ENCODE measurements at regions not wholly inside any gene's neighbourhood (a gene's known extent, or its start where the extent isn't known, plus 50 kb on each side); places are given as distances from the start of the nearest gene placed in this dataset.
"Not testable (repeated sequence)": the region's sequence is repeated elsewhere in the genome, so short reads cannot be mapped to it uniquely, and the experiment has no call there.

GRCh38 chr6:57708061-57708460 is 390.6 kb downstream of the PRIM2 start:
- DNase-seq (ENCODE audit: low spot score), result not testable (repeated sequence)

- not testable (repeated sequence) for DNase-seq (ENCODE audit: low spot score)
These were observed 405.1 kb downstream of the PRIM2 start for GRCh38 chr6:57722546-57722945.

- DNase-seq (ENCODE audit: low spot score), result not testable (repeated sequence)
These were observed 406.5 kb downstream of the PRIM2 start for GRCh38 chr6:57723815-57724401.

- DNase-seq (ENCODE audit: low spot score), result not testable (repeated sequence)
These were observed 412.0 kb downstream of the PRIM2 start for GRCh38 chr6:57729407-57729806.

- not testable (repeated sequence) for DNase-seq (ENCODE audit: low spot score)
These were observed 413.3 kb downstream of the PRIM2 start for GRCh38 chr6:57730726-57731125.

GRCh38 chr6:57747716-57748115 is 430.3 kb downstream of the PRIM2 start:
- not testable (repeated sequence) for DNase-seq (ENCODE audit: low spot score)

GRCh38 chr6:57759850-57760249 is 442.4 kb downstream of the PRIM2 start:
- DNase-seq (ENCODE audit: low spot score), result not testable (repeated sequence)

GRCh38 chr6:57792720-57793397 is 475.4 kb downstream of the PRIM2 start:
- not testable (repeated sequence) for DNase-seq (ENCODE audit: low spot score)

- not testable (repeated sequence) for DNase-seq (ENCODE audit: low spot score)
These were observed 475.9 kb downstream of the PRIM2 start for GRCh38 chr6:57793398-57793762.

GRCh38 chr6:57799703-57800479 is 482.5 kb downstream of the PRIM2 start:
- DNase-seq (ENCODE audit: low spot score), result not testable (repeated sequence)

GRCh38 chr6:57808581-57808980 is 491.2 kb downstream of the PRIM2 start:
- not testable (repeated sequence) for DNase-seq (ENCODE audit: low spot score)

- not testable (repeated sequence) for DNase-seq (ENCODE audit: low spot score)
These were observed 492.0 kb downstream of the PRIM2 start for GRCh38 chr6:57809454-57809853.

GRCh38 chr6:57813271-57814075 is 496.0 kb downstream of the PRIM2 start:
- not testable (repeated sequence) for DNase-seq (ENCODE audit: low spot score)

GRCh38 chr6:57815826-57816225 is 498.4 kb downstream of the PRIM2 start:
- not testable (repeated sequence) for DNase-seq (ENCODE audit: low spot score)

GRCh38 chr6:57821325-57821724 is 503.9 kb downstream of the PRIM2 start:
- not testable (repeated sequence) for DNase-seq (ENCODE audit: low spot score)

GRCh38 chr6:57822448-57822847 is 505.0 kb downstream of the PRIM2 start:
- not testable (repeated sequence) for DNase-seq (ENCODE audit: low spot score)

- no peak for DNase-seq (ENCODE audit: low spot score)
These were observed 505.5 kb downstream of the PRIM2 start for GRCh38 chr6:57822896-57823358.

- DNase-seq (ENCODE audit: low spot score), result not testable (repeated sequence)
These were observed 520.3 kb downstream of the PRIM2 start for GRCh38 chr6:57837622-57838209.

- DNase-seq (ENCODE audit: low spot score), result not testable (repeated sequence)
These were observed 524.1 kb downstream of the PRIM2 start for GRCh38 chr6:57841551-57841950.

GRCh38 chr6:57853745-57854407 is 536.4 kb downstream of the PRIM2 start:
- peak; percentile 12 for DNase-seq (ENCODE audit: low spot score)
